H9 (cell line): ENCODE measurements at regions not wholly inside any gene's neighbourhood (a gene's known extent, or its start where the extent isn't known, plus 50 kb on each side); places are given as distances from the start of the nearest gene placed in this dataset.

Source experiments
- DNase-seq: peaks from one replicate; pipeline ENCODE4 v3.0.0-alpha.2; 2017
- H2AFZ ChIP-seq: one replicate; pipeline ENCODE4 v1.6.1; 2013; ENCODE audit warnings: mild to moderate bottlenecking, low read length, control low read depth, moderate library complexity
- H2AK5ac ChIP-seq: 2 replicates; pipeline ENCODE4 v1.6.1; 2013; ENCODE audit warnings: low read length, control low read depth, mixed read lengths; ENCODE audit not compliant: insufficient read length
- H2BK120ac ChIP-seq: one replicate; pipeline ENCODE4 v1.6.1; 2013; ENCODE audit warnings: low read depth, mild to moderate bottlenecking, low read length, control low read depth, inconsistent platforms; ENCODE audit not compliant: poor library complexity, severe bottlenecking
- H2BK12ac ChIP-seq: 2 replicates; pipeline ENCODE4 v1.6.1; 2013; ENCODE audit warnings: low read length, control low read depth, mixed read lengths, low read depth; ENCODE audit not compliant: insufficient read length
- H2BK15ac ChIP-seq: 2 replicates; pipeline ENCODE4 v1.6.1; 2013; ENCODE audit warnings: low read depth, low read length, control low read depth
- H2BK20ac ChIP-seq: one replicate; pipeline ENCODE4 v1.6.1; 2013; ENCODE audit warnings: low read depth, mild to moderate bottlenecking, low read length, control low read depth, inconsistent platforms; ENCODE audit not compliant: poor library complexity, severe bottlenecking
- H2BK5ac ChIP-seq: 2 replicates; pipeline ENCODE4 v1.6.1; 2013; ENCODE audit warnings: low read length, control low read depth, mixed read lengths; ENCODE audit not compliant: insufficient read length
- H3K14ac ChIP-seq: 2 replicates; pipeline ENCODE4 v1.6.1; 2013; ENCODE audit warnings: low read length, control low read depth; ENCODE audit not compliant: insufficient read depth
- H3K18ac ChIP-seq: 2 replicates; pipeline ENCODE4 v1.6.1; 2013; ENCODE audit warnings: low read depth, mild to moderate bottlenecking, mixed read lengths, low read length, control low read depth; ENCODE audit not compliant: insufficient read length
- H3K23ac ChIP-seq: 2 replicates; pipeline ENCODE4 v1.6.1; 2013; ENCODE audit warnings: low read length, control low read depth, mixed read lengths, low read depth; ENCODE audit not compliant: insufficient read length
- H3K23me2 ChIP-seq: 2 replicates; pipeline ENCODE4 v1.6.1; 2013; ENCODE audit warnings: low read depth, mild to moderate bottlenecking, mixed read lengths, low read length, control low read depth; ENCODE audit not compliant: insufficient read length, poor library complexity, severe bottlenecking
- H3K27ac ChIP-seq: 2 replicates; pipeline ENCODE4 v1.5.1; 2013; ENCODE audit warnings: low read length, control low read depth, mixed read lengths, low read depth; ENCODE audit not compliant: insufficient read length
- H3K27me3 ChIP-seq: 2 replicates; pipeline ENCODE4 v1.6.1; 2013; ENCODE audit warnings: low read length, control low read depth, inconsistent platforms; ENCODE audit not compliant: insufficient read depth
- H3K4ac ChIP-seq: 2 replicates; pipeline ENCODE4 v1.6.1; 2013; ENCODE audit warnings: low read depth, mild to moderate bottlenecking, control low read depth, inconsistent platforms, low read length, moderate library complexity
- H3K4me1 ChIP-seq: 2 replicates; pipeline ENCODE4 v1.6.1; 2013; ENCODE audit warnings: low read length, control low read depth, inconsistent platforms; ENCODE audit not compliant: insufficient read depth
- H3K4me2 ChIP-seq: 2 replicates; pipeline ENCODE4 v1.6.1; 2013; ENCODE audit warnings: low read length, control low read depth, mixed read lengths; ENCODE audit not compliant: insufficient read length, insufficient read depth
- H3K56ac ChIP-seq: 2 replicates; pipeline ENCODE4 v1.6.1; 2013; ENCODE audit warnings: low read depth, mild to moderate bottlenecking, mixed read lengths, low read length, control low read depth; ENCODE audit not compliant: insufficient read length
- H3K79me1 ChIP-seq: 2 replicates; pipeline ENCODE4 v1.6.1; 2013; ENCODE audit warnings: low read depth, mild to moderate bottlenecking, moderate library complexity, low read length, control low read depth, inconsistent platforms; ENCODE audit not compliant: insufficient read depth, poor library complexity, severe bottlenecking
- H3K79me2 ChIP-seq: 2 replicates; pipeline ENCODE4 v1.6.1; 2013; ENCODE audit warnings: low read length, control low read depth, inconsistent platforms; ENCODE audit not compliant: insufficient read depth
- H3K9ac ChIP-seq: 2 replicates; pipeline ENCODE4 v1.6.1; 2013; ENCODE audit warnings: low read length, control low read depth, mixed read lengths; ENCODE audit not compliant: insufficient read length; ENCODE audit errors: extremely low read depth
- H3K9me3 ChIP-seq: one replicate; pipeline ENCODE4 v1.6.1; 2013; ENCODE audit warnings: low read depth, low read length, inconsistent platforms; ENCODE audit not compliant: control insufficient read depth
- H3T11ph ChIP-seq: one replicate; pipeline ENCODE4 v1.6.1; 2013; ENCODE audit warnings: mild to moderate bottlenecking, low read length, control low read depth, inconsistent platforms
- H4K20me1 ChIP-seq: one replicate; pipeline ENCODE4 v1.6.1; 2013; ENCODE audit not compliant: control insufficient read depth, insufficient read length, insufficient read depth
- H4K5ac ChIP-seq: 2 replicates; pipeline ENCODE4 v1.6.1; 2013; ENCODE audit warnings: low read depth, mild to moderate bottlenecking, mixed read lengths, low read length, control low read depth; ENCODE audit not compliant: insufficient read length
- H4K8ac ChIP-seq: replicated peaks from 2 replicates; pipeline ENCODE4 v1.6.1; 2013; ENCODE audit warnings: low read length, control low read depth, mixed read lengths, low read depth; ENCODE audit not compliant: insufficient read length
- H4K91ac ChIP-seq: 2 replicates; pipeline ENCODE4 v1.6.1; 2013; ENCODE audit warnings: low read depth, mild to moderate bottlenecking, moderate library complexity, mixed read lengths, low read length, control low read depth; ENCODE audit not compliant: insufficient read length
- H3K27ac Mint-ChIP-seq, 3 experiments: 2 replicates in 2 of 3; 3 replicates in 1 of 3; pipeline ENCODE4 v1.8.0; 2020 to 2021; ENCODE audit warnings: mixed read lengths in 3 of 3, mild to moderate bottlenecking in 1 of 3, moderate library complexity in 1 of 3
- H3K27me3 Mint-ChIP-seq: 2 replicates; pipeline ENCODE4 v1.8.0; 2021; ENCODE audit warnings: low read depth, mild to moderate bottlenecking, moderate library complexity, mixed read lengths
- H3K36me3 Mint-ChIP-seq, 3 experiments: 2 replicates in 2 of 3; 3 replicates in 1 of 3; pipeline ENCODE4 v1.8.0; 2020 to 2021; ENCODE audit warnings: low read depth in 3 of 3, mixed read lengths in 3 of 3; ENCODE audit not compliant: insufficient read depth in 1 of 3
- H3K4me1 Mint-ChIP-seq, 2 experiments: 2 replicates each; pipeline ENCODE4 v1.8.0; 2020; ENCODE audit warnings: mixed read lengths in 2 of 2
- H3K4me3 Mint-ChIP-seq, 2 experiments: 2 replicates in 1 of 2; 3 replicates in 1 of 2; pipeline ENCODE4 v1.8.0; 2020 to 2021; ENCODE audit warnings: mild to moderate bottlenecking in 2 of 2, mixed read lengths in 2 of 2, moderate library complexity in 1 of 2
- H3K9me3 Mint-ChIP-seq, 2 experiments: 2 replicates in 1 of 2; 3 replicates in 1 of 2; pipeline ENCODE4 v1.8.0; 2020; ENCODE audit warnings: mild to moderate bottlenecking in 2 of 2, mixed read lengths in 2 of 2, moderate library complexity in 1 of 2
- WGBS: extraction: QIAGEN DNeasy Blood & Tissue Kit; methylation state at CpG from one replicate; pipeline ENCODE4 v1.1.7; 2013; ENCODE audit warnings: missing lambda C conversion rate, low lambda C conversion rate, mixed read lengths; ENCODE audit not compliant: insufficient read length; ENCODE audit errors: extremely low coverage; 5-methylcytosine and 5-hydroxymethylcytosine counted together
- TF ChIP-seq, protein P1 (sequence below): fragments of 200-600 bp; sonication (generic); conservative IDR thresholded peaks from 3 replicates; pipeline ENCODE4 v1.8.0; 2021; ENCODE audit warnings: antibody characterized with exemption, mild to moderate bottlenecking

DNA sequence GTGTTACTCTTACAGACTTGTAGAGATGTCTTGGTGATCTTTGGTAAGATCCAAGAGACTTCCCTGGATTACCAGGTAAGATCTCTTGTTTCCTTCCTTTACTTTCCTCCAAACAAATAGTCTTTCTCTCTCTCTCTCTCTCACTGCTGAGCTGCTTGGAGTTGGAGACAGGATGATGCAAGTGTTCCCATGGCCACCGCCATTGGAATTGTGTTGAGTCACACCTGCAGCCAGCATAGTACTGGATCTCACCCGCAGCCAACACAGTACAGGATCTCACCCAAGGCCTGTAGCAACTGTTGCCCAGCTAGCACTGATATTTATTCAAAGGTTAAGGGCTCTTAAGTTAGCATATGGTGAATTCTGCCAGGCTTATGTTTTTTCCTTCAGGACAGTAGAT, 1080.9 kb downstream of the FAT4 start:
- no peaks in the 10 kb centered on the region for H3K4me1 ChIP-seq
- Mint-ChIP-seq H3K36me3 (no peaks in the 10 kb centered on the region), H3K9me3 (no peaks in the 10 kb centered on the region), H3K27ac (peak overlapping the region in 2 of 3 experiments; percentile 58 to 80; a peak in 2 of 7 replicates), H3K4me3 (no peak overlapping the region), H3K4me1 (peaks cover 13% of the 10 kb centered on the region in 2 experiments), H3K27me3 (no peaks in the 10 kb centered on the region)
- no peak overlapping the region for H4K8ac ChIP-seq
- no peak overlapping the region for H3K9ac ChIP-seq
- H3T11ph ChIP-seq: no peak overlapping the region
- H3K56ac ChIP-seq: no peak overlapping the region
- no peaks in the 10 kb centered on the region for H3K79me1 ChIP-seq
- H4K5ac ChIP-seq: no peak overlapping the region
- H3K18ac ChIP-seq: no peak overlapping the region
- H2AFZ ChIP-seq: no peak overlapping the region
- no peak overlapping the region for H3K4ac ChIP-seq
- no peaks in the 10 kb centered on the region for H4K20me1 ChIP-seq
- TF ChIP-seq, protein P1, sequence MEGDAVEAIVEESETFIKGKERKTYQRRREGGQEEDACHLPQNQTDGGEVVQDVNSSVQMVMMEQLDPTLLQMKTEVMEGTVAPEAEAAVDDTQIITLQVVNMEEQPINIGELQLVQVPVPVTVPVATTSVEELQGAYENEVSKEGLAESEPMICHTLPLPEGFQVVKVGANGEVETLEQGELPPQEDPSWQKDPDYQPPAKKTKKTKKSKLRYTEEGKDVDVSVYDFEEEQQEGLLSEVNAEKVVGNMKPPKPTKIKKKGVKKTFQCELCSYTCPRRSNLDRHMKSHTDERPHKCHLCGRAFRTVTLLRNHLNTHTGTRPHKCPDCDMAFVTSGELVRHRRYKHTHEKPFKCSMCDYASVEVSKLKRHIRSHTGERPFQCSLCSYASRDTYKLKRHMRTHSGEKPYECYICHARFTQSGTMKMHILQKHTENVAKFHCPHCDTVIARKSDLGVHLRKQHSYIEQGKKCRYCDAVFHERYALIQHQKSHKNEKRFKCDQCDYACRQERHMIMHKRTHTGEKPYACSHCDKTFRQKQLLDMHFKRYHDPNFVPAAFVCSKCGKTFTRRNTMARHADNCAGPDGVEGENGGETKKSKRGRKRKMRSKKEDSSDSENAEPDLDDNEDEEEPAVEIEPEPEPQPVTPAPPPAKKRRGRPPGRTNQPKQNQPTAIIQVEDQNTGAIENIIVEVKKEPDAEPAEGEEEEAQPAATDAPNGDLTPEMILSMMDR: no peak
- H2BK20ac ChIP-seq: no peak overlapping the region
- no peak overlapping the region for H3K14ac ChIP-seq
- no peak overlapping the region for H3K27ac ChIP-seq
- H3K23me2 ChIP-seq: no peaks in the 10 kb centered on the region
- no peak overlapping the region for H2BK120ac ChIP-seq
- H3K79me2 ChIP-seq: no peaks in the 10 kb centered on the region
- no peaks in the 10 kb centered on the region for H3K27me3 ChIP-seq
- no peak overlapping the region for H3K4me2 ChIP-seq
- no peak overlapping the region for H2BK12ac ChIP-seq
- H4K91ac ChIP-seq: no peak overlapping the region
- no peaks in the 10 kb centered on the region for H3K9me3 ChIP-seq
- no peak overlapping the region for H2AK5ac ChIP-seq
- no peak overlapping the region for H2BK15ac ChIP-seq
- DNase-seq: peak; percentile 25
- no peak overlapping the region for H3K23ac ChIP-seq
- no peak overlapping the region for H2BK5ac ChIP-seq
- no CpG with 5 or more reads among the region's 2 CpGs for WGBS
